Peyer's patch (tissue), 4 donors: ENCODE measurements at regions not wholly inside any gene's neighbourhood (a gene's known extent, or its start where the extent isn't known, plus 50 kb on each side); places are given as distances from the start of the nearest gene placed in this dataset.

Experiments used
- CTCF ChIP-seq, 6 experiments: fragments of 450-650 bp in 4 of 6; fragments of 200-600 bp in 2 of 6; sonication (generic) in 1 of 6; IDR thresholded peaks; one replicate each; pipeline ENCODE4 v1.5.1; 2017 to 2019; ENCODE audit warnings: antibody characterized with exemption in 6 of 6, mild to moderate bottlenecking in 3 of 6, moderate library complexity in 1 of 6
- POLR2A ChIP-seq, 2 donors: fragments of 450-650 bp; IDR thresholded peaks; one replicate each; pipeline ENCODE4 v1.5.1; 2017; ENCODE audit warnings: antibody characterized with exemption in 2 of 2, mild to moderate bottlenecking in 2 of 2, moderate library complexity in 2 of 2

GRCh38 chr10:59967079-59967478, 60.7 kb upstream of the CCDC6 start:
- TF ChIP-seq CTCF (IDR thresholded peaks at IDR 0.05) (no peak), POLR2A (IDR thresholded peaks at IDR 0.05) (no peak)
